Left renal cortex interstitium (tissue), 4 donors: ENCODE measurements at regions not wholly inside any gene's neighbourhood (a gene's known extent, or its start where the extent isn't known, plus 50 kb on each side); places are given as distances from the start of the nearest gene placed in this dataset.
A peak's percentile ranks its signal among the peaks of the same experiment; 100 is the strongest.
"Not testable (repeated sequence)": the region's sequence is repeated elsewhere in the genome, so short reads cannot be mapped to it uniquely, and the experiment has no call there.

Experiments used
- DNase-seq, 4 donors: peaks; one replicate each; pipeline ENCODE4 v3.0.0-alpha.2; 2013; ENCODE audit warnings: low read depth in 4 of 4, low spot score in 2 of 4, missing footprints in 1 of 4

DNA sequence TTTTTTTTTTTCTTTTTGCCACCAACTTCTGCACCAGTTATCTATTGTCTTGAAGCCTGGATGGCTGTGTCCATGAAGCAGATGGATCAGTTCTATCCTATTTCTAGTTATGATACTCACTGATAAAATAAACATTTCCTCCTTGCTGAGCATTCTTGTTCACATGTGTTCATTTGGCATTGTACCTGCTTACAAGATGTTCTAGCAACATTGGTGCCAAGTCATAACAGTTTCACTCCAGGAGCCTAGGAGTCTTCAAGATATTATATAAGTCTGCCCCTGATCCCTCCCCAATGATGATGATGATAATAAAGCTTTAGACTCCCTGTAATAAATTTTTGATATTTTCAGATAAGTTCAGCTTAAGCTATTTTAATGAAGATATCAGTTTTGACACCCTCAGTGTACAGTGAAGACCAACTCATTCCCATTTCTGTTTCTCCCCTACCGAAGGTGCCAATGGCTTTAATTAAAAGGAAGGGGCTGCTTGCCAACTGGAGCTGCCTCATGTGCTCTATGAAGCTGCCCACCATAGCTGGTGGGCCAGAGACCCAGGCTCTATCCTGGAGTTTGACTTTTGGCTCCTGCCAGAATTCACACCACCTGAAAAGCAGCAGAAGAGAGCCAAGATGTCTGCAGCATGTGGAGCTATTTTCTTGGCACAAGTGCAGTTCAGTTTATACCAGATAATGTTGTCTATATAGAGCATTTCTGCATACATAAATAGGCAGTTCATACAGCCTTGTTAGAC, 265.4 kb upstream of the TET2 start:
- no peak for DNase-seq

DNA sequence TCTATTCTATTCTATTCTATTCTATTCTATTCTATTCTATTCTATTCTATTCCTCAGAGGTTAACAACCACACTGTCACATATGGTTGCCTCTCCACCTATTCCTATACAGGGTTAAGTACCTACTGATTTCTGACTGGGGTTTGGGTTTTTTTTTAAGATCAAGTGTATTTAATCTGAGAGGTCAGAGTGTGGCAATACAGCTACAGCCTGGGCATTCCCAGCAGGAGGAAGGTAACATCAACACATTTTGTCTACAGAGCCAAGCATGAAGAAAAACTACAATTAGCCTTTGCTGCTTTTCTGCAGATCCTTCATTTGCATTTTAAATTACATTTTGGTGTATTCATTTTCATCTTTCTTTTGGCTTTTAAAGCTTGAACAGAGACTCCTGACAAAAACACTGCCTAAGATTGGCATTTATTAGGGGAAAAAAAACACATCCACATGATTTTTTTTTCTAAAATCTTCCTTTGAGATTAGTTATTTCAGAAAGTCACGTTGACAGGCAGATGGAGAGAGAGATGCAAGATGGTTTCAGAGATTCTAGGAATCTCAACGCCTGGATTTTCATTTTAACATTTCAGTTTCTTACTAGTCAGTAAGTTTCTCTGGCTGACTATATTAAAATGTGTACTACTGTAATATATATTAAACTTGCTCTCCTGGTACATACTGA, 255.9 kb upstream of the TET2 start:
- no peak for DNase-seq

DNA sequence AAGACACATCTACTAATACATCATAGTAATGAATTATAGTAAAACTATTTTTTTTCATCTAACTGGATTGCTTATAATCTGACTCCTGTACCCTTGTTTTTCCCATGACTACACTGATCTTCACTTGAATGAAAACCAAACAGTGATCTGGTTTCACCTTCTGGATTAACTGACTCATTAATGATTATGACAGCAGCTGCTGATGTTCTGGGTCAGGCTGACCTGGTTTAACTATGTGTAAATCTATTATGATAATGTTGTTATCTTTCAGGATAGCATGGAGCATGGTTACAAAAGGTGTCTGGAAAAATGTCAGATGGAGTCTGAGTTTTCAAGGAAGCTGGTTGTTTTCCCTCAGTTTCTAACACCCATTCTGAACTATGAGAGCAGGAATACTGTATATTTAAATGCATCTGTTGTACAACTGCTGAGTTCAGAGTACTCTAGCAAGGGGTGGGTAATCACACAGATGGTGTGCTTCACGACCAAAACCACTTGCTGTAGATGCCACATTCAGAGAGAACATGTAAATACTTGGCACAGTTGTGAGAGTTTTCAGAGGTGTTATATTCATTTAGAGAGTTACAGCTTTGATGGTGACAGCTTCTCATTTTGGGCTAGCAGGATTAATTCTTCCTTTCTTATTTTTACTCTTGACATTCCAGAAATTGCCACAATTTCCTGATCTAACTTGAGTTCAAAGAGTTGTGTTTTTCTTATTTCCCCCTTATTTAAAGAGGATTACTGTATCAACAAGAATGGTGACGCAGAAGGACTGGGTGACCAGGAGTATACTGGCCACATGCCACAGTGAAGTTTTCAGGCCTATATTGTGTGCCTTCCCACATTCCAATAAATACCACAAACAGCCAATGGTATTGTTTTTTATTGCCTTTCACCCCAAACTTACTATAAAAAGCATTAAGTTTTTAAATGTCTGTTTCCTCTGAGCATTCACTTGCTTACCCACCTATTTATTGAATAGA, 249.7 kb upstream of the TET2 start:
- no peak for DNase-seq

DNA sequence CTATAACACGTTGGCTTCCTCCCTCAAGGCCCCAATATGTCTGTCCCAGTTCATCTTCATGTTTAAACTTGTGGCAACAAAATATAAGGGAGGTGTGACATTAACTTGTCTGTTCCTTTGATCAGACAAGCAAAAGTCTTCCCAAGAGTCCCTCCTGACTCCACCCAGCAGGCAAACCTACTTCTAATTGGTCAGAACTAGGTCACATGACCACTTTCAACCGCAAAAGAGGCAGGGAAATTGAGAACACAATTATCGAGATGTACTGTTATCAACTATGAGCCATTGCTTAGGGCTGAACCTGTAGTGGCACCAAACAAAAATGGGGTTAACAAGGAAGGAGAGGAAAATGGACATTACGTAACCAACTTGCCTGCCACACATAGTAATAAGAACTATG, 246.8 kb upstream of the TET2 start:
- DNase-seq = no peak

DNA sequence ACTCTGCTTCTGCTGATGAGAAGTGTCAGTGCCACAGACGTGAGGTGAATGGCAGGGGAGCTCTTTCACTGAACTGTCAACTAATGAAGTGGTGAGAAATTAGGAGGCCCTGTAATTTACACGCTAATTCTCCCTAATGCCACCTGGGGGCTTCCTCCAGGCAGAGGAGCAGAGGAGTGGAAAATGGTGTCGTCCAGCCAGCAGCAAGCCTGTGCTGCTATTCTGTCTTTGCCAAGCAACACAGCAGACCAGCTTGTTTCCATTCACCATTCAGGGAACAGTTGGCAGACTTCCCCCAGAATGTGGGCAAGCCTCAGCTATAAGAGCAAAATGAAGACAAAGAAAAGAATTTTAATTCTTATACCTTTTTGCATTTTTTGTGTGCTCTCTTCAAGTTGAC, 245.2 kb upstream of the TET2 start:
- DNase-seq = no peak

DNA sequence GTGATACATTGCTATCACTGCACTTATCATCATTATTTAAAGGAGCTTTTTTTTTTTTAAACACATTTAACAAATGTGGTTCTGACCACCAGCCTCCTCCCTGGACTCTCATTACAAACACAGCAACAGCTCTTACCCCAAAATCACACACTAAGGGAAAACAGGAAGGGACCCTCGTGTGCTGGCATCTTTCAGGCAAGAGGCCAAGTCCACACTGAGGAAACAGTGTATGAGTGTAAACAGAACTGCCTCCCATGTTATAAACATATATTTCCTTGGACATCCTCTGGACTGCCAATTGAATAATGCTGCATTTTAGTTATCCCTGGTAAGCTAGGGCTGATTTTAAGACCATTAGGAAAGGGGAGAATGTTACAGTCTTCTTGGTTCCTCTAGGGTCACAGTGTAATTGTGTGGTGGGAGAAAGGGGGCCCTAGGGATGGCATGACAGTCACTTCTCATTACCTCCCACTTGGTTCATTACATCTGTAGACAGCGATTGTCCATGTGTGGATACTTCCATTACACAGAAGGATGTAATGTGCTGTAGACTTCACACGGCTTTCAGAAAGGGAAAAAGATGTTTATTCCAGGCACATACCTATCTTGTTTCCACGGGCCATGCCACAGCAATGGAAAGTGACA, 244.6 kb upstream of the TET2 start:
- DNase-seq = no peak

DNA sequence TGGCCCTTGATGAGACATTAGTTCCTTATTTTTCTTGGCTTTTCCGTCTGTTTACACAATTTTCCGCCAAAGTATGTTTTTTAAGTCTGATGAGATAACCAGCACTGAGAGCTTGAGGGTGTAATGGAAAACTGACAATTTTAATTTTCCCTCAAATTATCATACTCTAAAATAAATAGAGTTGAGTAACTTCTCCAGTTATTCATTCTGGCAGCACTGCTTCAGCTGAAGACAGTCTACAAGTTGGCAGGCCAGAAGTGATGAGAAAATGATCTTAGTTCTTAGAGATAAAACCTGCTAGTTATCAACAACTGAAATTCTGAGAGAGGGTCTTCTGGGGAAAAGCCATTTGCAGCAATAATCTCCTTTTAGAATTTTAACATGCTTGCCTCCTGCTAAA, 241.6 kb upstream of the TET2 start:
- DNase-seq = no peak

DNA sequence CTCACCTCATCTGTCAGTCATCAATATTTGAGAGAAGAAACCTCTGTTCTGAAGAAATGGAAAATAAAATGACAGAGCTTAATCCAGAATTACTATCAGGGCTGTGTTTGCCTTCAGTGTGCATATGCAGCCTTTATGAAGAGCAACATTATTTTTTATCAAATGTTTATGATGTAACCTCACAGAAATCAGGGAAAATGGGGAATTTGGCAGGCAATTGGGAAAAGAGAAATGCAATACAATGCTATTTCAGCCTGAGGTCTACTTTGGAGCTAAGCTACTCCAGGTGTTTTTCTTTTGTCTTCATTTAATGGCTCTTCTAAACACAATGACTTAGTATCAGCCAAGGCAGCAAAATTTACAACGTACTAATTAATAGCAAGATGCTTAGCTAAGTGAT, 241.1 kb upstream of the TET2 start:
- DNase-seq = no peak

DNA sequence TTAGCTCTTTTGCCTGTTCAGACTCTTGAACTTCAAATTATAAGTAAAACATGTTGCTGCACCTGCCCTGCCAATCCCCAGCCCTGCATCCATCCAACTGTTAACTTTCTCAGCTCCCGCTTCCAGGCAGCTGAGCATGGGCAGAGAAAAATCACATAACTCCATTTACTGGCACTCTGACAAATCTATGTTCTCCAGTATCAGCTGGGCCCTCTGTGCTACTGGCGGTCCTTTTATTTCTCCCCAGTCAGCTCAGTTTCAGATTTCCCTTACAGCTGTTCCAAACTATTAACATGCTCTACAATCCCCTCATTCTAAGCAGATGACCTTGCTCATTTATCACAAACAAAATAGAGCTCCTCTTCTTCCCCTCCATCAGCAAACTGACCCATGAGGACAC, 240.4 kb upstream of the TET2 start:
- peak in 2 of 4 donors; percentile 9 to 10 for DNase-seq

DNA sequence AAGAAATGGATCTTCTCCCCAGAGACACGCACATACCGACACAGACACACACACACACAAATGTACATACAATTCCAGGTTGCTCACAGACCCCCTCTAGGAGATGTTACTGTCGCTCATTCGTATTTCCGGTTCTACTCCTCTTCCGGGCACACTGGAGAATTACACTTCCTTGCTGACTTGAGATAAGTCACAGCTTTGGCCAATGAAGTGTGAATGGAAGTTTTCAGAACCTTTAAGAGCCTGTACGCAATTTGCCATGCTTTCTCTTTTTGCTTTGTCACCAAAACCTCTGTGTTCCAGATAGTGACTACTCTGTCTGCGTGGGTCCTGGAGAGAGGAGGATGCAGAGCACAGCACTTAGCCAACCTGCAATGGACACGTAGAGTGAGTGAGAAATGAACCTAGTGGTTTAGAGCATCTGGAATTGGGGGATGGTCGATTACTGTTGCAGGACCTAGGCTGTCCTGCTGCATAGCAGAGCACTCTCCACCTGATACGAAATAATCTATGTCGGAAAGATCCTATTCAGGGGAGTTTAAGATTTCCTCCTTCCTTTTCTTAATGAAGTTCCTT, 239.5 kb upstream of the TET2 start:
- DNase-seq = no peak

DNA sequence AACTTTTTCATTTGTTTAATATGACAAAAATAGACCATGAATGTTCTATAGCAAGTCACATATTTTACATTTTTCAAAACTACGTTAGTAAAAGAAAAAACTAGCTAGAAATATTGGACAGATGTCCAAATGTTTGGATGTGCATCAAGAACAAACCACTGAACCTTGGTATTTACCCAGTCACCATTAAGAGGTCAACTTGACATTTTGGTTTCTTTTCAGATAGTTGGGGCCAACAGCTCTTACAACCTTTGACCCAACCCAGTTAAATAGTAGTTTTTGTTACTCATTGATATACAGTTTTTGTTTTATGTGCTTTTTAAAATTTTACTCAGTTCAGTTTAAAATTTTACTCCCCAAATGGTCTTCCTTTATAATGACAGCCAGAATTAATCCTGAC, 238.7 kb upstream of the TET2 start:
- no peak for DNase-seq

DNA sequence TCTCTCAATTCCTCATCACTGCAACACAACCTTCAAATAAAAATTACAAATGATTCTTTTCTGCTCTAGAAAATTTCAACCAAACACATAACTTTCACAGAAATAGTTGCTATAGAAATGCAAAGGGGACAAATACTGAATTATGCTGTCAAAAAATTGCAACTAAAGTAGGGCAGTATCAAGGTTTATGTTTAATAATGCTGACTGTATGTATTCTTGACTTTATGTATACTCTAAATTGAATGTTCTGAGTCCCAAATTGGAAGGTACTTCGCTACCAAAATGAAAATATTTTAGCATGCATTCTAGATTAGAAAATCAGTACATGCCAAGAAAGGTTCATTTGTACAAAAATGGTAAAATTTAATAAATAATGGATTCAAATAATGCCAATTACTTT, 237.3 kb upstream of the TET2 start:
- DNase-seq = no peak

DNA sequence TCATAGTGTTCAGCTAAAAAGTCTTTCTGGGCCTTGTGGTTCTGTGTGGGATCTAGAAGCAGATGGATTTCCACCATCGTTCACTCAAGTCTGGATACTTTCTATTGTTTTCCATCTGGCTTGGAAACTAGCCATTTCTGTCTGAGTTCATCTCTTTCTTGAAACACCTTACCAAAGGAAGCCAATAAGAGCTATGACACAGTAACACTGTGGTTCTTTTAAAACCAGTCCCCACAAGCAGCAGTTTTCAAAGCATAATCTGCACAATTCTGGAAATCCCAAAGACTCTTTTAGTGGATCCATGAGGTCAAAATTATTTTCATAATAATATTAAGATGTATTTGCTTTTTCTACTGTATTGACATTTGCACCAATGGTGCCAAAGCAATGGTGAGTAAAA, 234.2 kb upstream of the TET2 start:
- no peak for DNase-seq

DNA sequence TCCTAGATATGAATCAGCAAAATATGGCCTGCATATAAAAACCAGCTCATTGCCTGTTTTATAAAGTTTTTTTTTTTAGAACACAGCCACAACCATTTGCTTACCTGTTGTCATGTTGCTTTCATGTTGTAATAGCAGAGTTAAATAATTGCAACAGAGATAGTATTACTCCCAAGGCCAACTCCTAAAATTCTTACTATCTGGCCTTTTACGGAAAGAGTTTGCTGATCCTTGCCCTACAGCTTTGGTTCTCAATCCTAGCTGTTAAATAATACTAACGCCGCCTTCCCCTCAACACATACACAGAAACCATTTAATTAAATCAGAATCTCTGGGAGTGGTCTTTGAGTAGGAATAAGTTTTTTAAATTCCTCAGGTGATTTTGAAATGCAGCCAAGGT, 231.3 kb upstream of the TET2 start:
- DNase-seq = no peak

DNA sequence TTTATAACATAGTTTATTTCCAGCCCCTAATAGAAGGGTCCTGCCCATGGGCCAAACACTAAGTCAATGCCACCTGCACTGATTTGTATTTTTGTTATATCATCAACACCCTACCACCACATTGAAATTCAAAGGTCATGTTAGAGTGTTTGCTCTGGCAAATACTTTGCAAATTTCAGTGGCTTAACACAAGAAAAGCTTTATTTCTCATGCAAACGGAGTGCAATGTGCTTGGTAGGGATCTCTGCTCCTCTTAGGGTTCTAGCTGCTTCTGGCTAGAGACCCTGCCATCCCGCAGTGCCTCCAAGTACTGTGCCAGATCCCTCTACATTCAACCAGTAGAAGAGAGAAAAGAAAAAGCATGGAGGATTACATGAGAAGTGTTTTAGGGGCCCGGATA, 230.8 kb upstream of the TET2 start:
- no peak for DNase-seq

DNA sequence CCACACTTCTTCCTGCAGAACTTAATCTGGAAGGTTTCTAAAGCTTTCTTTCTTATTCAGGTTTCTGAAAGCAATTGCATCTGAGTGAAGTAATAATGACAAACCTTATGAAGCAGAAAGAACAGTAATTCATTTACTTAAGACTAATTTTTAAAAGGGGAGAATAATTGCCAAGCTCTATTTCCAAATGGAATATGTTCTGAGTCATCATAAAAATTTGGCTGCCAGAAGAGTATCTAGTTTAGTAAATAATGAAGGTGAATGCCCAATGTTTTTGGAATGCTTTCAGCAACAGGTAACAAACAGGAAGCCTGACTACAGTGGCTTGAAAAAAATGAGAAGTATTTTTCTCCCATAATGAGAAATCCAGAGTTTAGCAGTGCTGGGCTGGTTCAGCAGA, 227.3 kb upstream of the TET2 start:
- DNase-seq = no peak

DNA sequence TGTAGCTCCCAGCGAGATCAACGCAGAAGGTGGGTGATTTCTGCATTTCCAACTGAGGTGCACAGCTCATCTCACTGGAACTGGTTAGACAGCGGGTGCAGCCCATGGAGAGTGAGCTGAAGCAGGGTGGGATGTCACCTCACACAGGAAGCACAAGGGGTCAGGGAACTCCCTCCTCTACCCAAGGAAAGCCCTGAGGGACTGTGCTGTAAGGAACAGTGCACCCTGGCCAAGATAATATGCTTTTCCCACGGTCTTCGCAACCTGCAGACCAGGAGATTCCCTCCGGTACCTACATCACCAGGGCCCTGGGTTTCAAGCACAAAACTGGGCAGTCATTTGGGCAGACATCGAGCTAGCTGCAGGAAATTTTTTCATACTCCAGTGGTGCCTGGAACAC, 216.4 kb upstream of the TET2 start:
- no peak for DNase-seq

DNA sequence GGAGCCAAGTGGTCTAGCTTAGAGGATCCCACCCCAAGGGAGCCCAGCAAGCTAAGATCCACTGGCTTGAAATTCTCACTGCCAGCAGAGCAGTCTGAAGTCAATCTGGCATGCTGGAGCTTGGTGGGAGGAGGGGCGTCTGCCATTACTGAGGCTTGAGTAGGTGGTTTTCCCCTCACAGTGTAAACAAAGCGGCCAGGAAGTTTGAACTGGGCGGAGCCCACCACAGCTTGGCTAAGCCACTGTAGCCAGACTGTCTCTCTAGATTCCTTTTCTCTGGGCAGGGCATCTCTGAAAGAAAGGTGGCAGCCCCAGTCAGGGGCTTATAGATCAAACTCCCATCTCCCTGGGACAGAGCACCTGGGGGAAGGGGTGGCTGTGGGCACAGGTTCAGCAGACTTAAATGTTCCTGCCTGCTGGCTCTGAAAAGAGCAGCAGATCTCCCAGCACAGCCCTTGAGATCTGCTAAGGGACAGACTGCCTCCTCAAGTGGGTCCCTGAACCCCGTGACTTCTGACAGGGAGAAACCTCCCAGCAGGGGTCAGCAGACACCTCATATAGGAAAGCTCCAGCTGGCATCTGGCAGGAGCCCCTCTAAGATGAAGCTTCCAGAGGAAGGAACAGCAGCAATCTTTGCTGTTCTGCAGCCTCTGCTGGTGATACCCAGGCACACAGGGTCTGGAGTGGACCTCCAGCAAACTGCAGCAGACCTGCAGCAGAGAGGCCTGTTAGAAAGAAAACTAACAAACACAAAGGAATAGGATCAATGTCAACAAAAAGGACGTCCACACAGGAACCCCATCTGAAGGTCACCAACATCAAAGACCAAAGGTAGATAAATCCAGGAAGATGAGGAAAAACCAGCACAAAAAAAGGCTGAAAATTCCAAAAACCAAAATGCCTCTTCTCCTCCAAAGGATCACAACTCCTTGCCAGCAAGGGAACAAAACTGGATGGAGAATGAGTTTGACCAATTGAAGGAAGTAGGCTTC, 215.6 kb upstream of the TET2 start:
- not testable (repeated sequence) for DNase-seq

DNA sequence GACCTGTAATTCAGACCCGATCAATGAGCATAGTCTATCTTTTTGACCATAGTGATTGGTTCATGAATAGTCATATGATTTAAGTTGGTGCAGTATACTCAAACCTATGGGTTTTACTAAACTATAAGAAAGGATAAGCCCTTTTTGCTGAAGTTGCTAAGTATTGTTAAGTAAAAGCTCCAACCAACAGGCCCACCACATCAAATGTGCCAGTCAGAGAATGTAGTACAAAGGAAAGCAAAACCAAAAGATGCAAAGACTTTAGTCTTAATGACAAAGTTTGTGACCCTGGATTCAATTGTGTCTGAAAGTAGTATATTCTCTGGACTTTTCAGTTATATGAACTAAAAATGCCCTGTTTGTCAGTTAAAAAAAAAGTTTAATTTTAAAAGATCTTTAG, 208.1 kb upstream of the TET2 start:
- no peak for DNase-seq
